ENCODE measurements at regions not wholly inside any gene's neighbourhood (a gene's known extent, or its start where the extent isn't known, plus 50 kb on each side); places are given as distances from the start of the nearest gene placed in this dataset.

DNA sequence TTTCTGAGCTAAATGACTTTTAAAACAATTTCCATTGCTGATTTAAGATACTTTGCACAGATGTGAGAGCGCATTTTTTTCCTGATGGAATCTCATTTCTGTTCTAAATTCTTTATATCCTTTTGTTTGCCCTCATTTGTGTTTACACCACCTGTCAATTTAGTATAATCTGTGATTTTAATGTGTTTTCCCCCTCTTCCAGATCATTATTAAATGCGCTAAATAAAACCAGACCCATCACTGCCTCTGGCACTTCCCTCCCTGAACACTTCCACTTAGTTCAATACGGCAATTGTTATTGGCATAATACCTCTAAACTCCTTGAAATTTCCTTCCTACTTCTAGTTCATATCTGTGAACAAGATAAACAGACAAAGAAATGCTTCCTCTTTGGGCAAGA is 186.9 kb upstream of the ADGRL2 start:
- Histone ChIP-seq H3K27ac (ENCODE audit: insufficient read depth, low read length, poor library complexity, severe bottlenecking) (no peak overlapping the region), H3K36me3 (ENCODE audit: control insufficient read depth, insufficient read depth, low read length) (no peaks in the 10 kb centered on the region), H3K4me1 (ENCODE audit: control insufficient read depth, insufficient read depth, low read length, poor library complexity, severe bottlenecking) (no peaks in the 10 kb centered on the region), H3K4me3 (ENCODE audit: low read depth, low read length) (no peak overlapping the region), H3K27me3 (ENCODE audit: control insufficient read depth, insufficient read depth, low read length) (no peaks in the 10 kb centered on the region), H3K9me3 (ENCODE audit: control insufficient read depth in 2 of 2, low read length in 2 of 2) (no peaks in the 10 kb centered on the region)
- no peaks in the 10 kb centered on the region for H3K4me1 Mint-ChIP-seq
- ATAC-seq (ENCODE audit: low read depth in 2 of 2) (no peak), DNase-seq (no peak)
- H3K9me3 Mint-ChIP-seq, result peaks cover 6 to 16% (median 9%) of the 10 kb centered on the region in 7 donors
- no peak overlapping the region for H3K4me3 Mint-ChIP-seq
- H3K36me3 Mint-ChIP-seq, result no peaks in the 10 kb centered on the region
- no peak overlapping the region for H3K27ac Mint-ChIP-seq
- H3K27me3 Mint-ChIP-seq, result no peaks in the 10 kb centered on the region

DNA sequence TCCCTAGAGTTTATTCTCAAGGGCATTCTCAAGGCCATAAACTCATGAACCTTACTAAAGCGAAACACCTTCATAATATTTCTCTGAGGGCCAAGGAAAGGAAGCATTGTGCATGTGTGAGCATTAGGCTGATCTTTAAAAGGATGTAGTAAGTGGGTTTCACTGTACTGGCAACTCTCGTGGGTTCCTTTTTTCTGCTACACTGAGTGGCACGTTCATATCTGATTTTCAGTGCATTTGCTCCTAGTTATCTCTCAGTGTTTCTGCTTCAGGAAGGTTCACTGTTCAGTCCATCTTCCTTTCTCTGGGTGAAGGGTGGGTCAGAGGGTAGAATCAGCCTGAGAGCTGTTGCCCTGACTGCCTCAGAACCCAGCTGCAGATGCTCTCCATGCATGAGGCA is 192.8 kb upstream of the ADGRL2 start:
- H3K4me1 Mint-ChIP-seq, result no peaks in the 10 kb centered on the region
- no peak overlapping the region for H3K27ac Mint-ChIP-seq
- no peaks in the 10 kb centered on the region for H3K27me3 Mint-ChIP-seq
- DNase-seq, result no peak
- no peak overlapping the region for H3K4me3 ChIP-seq (ENCODE audit: low read depth, low read length)
- no peaks in the 10 kb centered on the region for H3K4me1 ChIP-seq (ENCODE audit: control insufficient read depth, insufficient read depth, low read length, poor library complexity, severe bottlenecking)
- H3K27ac ChIP-seq (ENCODE audit: insufficient read depth, low read length, poor library complexity, severe bottlenecking), result no peak overlapping the region
- H3K4me3 Mint-ChIP-seq, result no peak overlapping the region
- no peaks in the 10 kb centered on the region for H3K9me3 ChIP-seq (ENCODE audit: control insufficient read depth in 2 of 2, low read length in 2 of 2)
- no peaks in the 10 kb centered on the region for H3K36me3 Mint-ChIP-seq
- no peaks in the 10 kb centered on the region for H3K27me3 ChIP-seq (ENCODE audit: control insufficient read depth, insufficient read depth, low read length)
- H3K9me3 Mint-ChIP-seq, result peaks cover 0 to 11% (median 7%) of the 10 kb centered on the region in 7 donors
- ATAC-seq (ENCODE audit: low read depth in 2 of 2), result no peak
- H3K36me3 ChIP-seq (ENCODE audit: control insufficient read depth, insufficient read depth, low read length), result no peaks in the 10 kb centered on the region

DNA sequence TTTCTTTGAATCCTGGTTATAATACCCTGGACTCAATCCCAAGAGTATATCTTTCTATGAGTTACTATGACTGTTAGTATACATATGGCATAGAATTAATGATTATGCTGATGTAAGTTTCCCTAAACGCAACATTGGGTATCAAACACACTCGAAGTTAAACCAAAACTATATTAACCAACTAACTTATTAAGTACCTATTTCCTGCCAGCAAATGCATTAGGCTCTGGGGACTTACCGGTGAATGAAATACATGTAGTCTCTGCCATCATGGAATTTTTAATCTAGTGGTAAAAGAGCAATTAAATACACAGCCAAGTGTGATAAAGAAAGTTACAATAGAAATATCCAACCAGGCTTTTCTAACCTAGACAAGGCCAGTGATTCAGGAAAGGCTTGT is 193.6 kb upstream of the ADGRL2 start:
- H3K4me1 Mint-ChIP-seq, result no peaks in the 10 kb centered on the region
- Histone ChIP-seq H3K9me3 (ENCODE audit: control insufficient read depth in 2 of 2, low read length in 2 of 2) (no peaks in the 10 kb centered on the region), H3K4me3 (ENCODE audit: low read depth, low read length) (no peak overlapping the region), H3K4me1 (ENCODE audit: control insufficient read depth, insufficient read depth, low read length, poor library complexity, severe bottlenecking) (no peaks in the 10 kb centered on the region), H3K27ac (ENCODE audit: insufficient read depth, low read length, poor library complexity, severe bottlenecking) (no peak overlapping the region), H3K36me3 (ENCODE audit: control insufficient read depth, insufficient read depth, low read length) (no peaks in the 10 kb centered on the region), H3K27me3 (ENCODE audit: control insufficient read depth, insufficient read depth, low read length) (no peaks in the 10 kb centered on the region)
- peaks cover 0 to 10% (median 6%) of the 10 kb centered on the region in 7 donors for H3K9me3 Mint-ChIP-seq
- DNase-seq (no peak), ATAC-seq (ENCODE audit: low read depth in 2 of 2) (no peak)
- no peak overlapping the region for H3K4me3 Mint-ChIP-seq
- no peaks in the 10 kb centered on the region for H3K36me3 Mint-ChIP-seq
- H3K27me3 Mint-ChIP-seq, result no peaks in the 10 kb centered on the region
- H3K27ac Mint-ChIP-seq, result no peak overlapping the region

DNA sequence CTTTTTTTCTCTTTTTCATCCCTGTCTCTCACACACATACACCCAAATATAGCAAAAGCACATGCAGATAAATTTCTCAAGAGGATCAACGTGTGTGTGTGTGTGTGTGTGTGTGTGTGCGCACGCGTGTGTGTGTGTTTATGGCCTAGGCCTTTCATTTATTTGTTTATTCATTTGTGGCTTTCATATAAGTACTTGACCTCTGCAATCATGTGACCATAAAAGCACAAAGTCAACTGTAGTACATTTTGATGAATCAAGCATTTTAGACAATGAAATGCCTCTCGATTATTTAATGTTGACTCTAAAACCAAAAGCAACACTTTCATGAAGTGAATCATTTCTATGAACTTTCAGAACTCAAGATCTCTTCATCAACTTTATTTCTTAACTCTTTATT is 194.1 kb upstream of the ADGRL2 start:
- ATAC-seq (ENCODE audit: low read depth in 2 of 2), result no peak
- Mint-ChIP-seq H3K4me1 (no peaks in the 10 kb centered on the region), H3K4me3 (no peak overlapping the region), H3K36me3 (no peaks in the 10 kb centered on the region), H3K9me3 (peaks cover 0 to 8% (median 5%) of the 10 kb centered on the region in 7 donors), H3K27ac (no peak overlapping the region), H3K27me3 (no peaks in the 10 kb centered on the region)
- Histone ChIP-seq H3K27me3 (ENCODE audit: control insufficient read depth, insufficient read depth, low read length) (no peaks in the 10 kb centered on the region), H3K9me3 (ENCODE audit: control insufficient read depth in 2 of 2, low read length in 2 of 2) (no peaks in the 10 kb centered on the region), H3K4me1 (ENCODE audit: control insufficient read depth, insufficient read depth, low read length, poor library complexity, severe bottlenecking) (no peaks in the 10 kb centered on the region), H3K4me3 (ENCODE audit: low read depth, low read length) (no peak overlapping the region), H3K36me3 (ENCODE audit: control insufficient read depth, insufficient read depth, low read length) (no peaks in the 10 kb centered on the region), H3K27ac (ENCODE audit: insufficient read depth, low read length, poor library complexity, severe bottlenecking) (no peak overlapping the region)
- no peak for DNase-seq

DNA sequence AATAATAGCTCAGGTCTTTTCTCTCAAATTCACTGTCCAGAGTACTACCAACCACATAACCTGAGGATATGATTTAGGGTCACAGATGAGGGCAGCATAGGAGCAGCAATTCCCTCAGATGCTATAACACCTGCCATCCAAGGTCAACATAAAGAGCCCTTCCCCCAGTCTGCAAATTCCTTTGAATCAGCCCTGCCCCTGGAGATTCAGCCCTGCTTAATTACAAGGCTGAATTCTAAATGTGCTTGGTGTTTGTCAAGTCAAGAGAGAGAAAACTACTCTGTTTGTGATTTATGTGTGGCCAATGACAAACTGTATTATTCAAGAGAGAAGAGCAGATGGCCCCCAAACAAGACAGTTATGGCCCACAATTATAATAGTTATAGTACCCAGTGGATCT is 195.7 kb upstream of the ADGRL2 start:
- Histone ChIP-seq H3K4me1 (ENCODE audit: control insufficient read depth, insufficient read depth, low read length, poor library complexity, severe bottlenecking) (no peaks in the 10 kb centered on the region), H3K27me3 (ENCODE audit: control insufficient read depth, insufficient read depth, low read length) (no peaks in the 10 kb centered on the region), H3K27ac (ENCODE audit: insufficient read depth, low read length, poor library complexity, severe bottlenecking) (no peak overlapping the region), H3K4me3 (ENCODE audit: low read depth, low read length) (no peak overlapping the region), H3K9me3 (ENCODE audit: control insufficient read depth in 2 of 2, low read length in 2 of 2) (no peaks in the 10 kb centered on the region), H3K36me3 (ENCODE audit: control insufficient read depth, insufficient read depth, low read length) (no peaks in the 10 kb centered on the region)
- no peaks in the 10 kb centered on the region for H3K36me3 Mint-ChIP-seq
- H3K9me3 Mint-ChIP-seq, result peaks cover 0 to 8% (median 2%) of the 10 kb centered on the region in 7 donors
- H3K27ac Mint-ChIP-seq, result no peak overlapping the region
- ATAC-seq (ENCODE audit: low read depth in 2 of 2) (no peak), DNase-seq (no peak)
- no peaks in the 10 kb centered on the region for H3K27me3 Mint-ChIP-seq
- H3K4me1 Mint-ChIP-seq, result no peaks in the 10 kb centered on the region
- no peak overlapping the region for H3K4me3 Mint-ChIP-seq

DNA sequence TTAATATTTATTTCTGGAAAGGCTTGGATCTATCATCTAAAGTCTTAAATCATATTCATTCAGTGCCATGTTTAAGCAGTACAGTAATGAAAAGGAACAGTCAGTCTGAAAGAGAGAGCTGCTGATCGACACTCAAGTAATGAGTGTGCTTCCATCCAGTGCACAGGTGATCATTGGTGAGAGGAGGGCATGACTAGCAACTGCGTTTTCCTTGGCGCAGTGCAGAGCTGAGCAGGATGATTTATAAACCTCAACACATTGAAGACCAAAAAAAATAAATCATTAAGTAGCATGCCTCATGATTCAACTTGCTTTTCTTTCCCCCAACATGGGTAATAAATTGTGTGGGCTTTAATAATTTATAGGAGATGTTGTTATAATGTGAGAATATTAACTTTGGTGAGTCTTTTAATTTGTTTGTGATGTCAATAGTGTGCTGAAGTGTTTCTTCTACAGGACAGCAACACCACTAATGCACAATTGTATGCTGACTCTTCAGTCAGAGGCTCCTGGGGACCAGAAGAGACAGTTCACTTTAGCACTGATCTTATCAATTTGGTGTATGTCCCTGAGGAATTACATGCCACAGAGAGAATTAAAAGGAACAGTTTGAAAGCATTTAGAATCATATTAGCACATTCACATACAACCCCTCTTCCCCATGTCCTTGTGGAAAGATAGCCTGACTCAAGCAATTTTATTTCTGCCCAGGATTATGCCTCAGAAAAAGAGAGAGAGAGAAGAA is 199.7 kb upstream of the ADGRL2 start:
- H3K27ac Mint-ChIP-seq, result no peak overlapping the region
- H3K4me3 Mint-ChIP-seq, result no peak overlapping the region
- Histone ChIP-seq H3K4me3 (ENCODE audit: low read depth, low read length) (no peak overlapping the region), H3K27ac (ENCODE audit: insufficient read depth, low read length, poor library complexity, severe bottlenecking) (no peak overlapping the region), H3K27me3 (ENCODE audit: control insufficient read depth, insufficient read depth, low read length) (no peaks in the 10 kb centered on the region), H3K4me1 (ENCODE audit: control insufficient read depth, insufficient read depth, low read length, poor library complexity, severe bottlenecking) (no peaks in the 10 kb centered on the region), H3K36me3 (ENCODE audit: control insufficient read depth, insufficient read depth, low read length) (no peaks in the 10 kb centered on the region), H3K9me3 (ENCODE audit: control insufficient read depth in 2 of 2, low read length in 2 of 2) (no peaks in the 10 kb centered on the region)
- H3K9me3 Mint-ChIP-seq, result peaks cover 0 to 7% (median 2%) of the 10 kb centered on the region in 7 donors
- DNase-seq (no peak), ATAC-seq (ENCODE audit: low read depth in 2 of 2) (no peak)
- H3K36me3 Mint-ChIP-seq, result no peaks in the 10 kb centered on the region
- no peaks in the 10 kb centered on the region for H3K27me3 Mint-ChIP-seq
- no peaks in the 10 kb centered on the region for H3K4me1 Mint-ChIP-seq

DNA sequence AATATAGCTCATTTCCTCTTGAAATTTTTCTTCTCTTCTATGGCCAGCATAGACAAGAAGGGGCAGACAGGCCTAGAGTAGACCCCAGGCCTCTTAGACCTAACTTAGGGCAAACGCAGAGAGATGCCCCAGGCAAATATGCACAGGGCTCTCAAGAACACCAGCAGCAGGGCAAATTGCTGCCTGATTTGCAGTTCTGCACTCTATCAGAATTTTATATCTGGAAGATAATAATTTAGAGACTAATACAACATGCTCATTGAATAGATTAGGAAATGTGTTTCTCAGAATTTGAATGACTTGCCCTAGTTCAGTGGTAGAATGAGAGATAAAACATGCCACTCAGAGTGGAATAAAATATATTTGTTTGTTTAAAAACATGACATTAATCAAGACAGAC is 200.4 kb upstream of the ADGRL2 start:
- ATAC-seq (ENCODE audit: low read depth in 2 of 2) (no peak), DNase-seq (no peak)
- H3K9me3 Mint-ChIP-seq, result peaks cover 0 to 7% (median 0%) of the 10 kb centered on the region in 7 donors
- Histone ChIP-seq H3K9me3 (ENCODE audit: control insufficient read depth in 2 of 2, low read length in 2 of 2) (no peaks in the 10 kb centered on the region), H3K36me3 (ENCODE audit: control insufficient read depth, insufficient read depth, low read length) (no peaks in the 10 kb centered on the region), H3K4me3 (ENCODE audit: low read depth, low read length) (no peak overlapping the region), H3K27ac (ENCODE audit: insufficient read depth, low read length, poor library complexity, severe bottlenecking) (no peak overlapping the region), H3K27me3 (ENCODE audit: control insufficient read depth, insufficient read depth, low read length) (no peaks in the 10 kb centered on the region), H3K4me1 (ENCODE audit: control insufficient read depth, insufficient read depth, low read length, poor library complexity, severe bottlenecking) (no peaks in the 10 kb centered on the region)
- no peaks in the 10 kb centered on the region for H3K27me3 Mint-ChIP-seq
- no peak overlapping the region for H3K4me3 Mint-ChIP-seq
- no peaks in the 10 kb centered on the region for H3K36me3 Mint-ChIP-seq
- no peaks in the 10 kb centered on the region for H3K4me1 Mint-ChIP-seq
- no peak overlapping the region for H3K27ac Mint-ChIP-seq

DNA sequence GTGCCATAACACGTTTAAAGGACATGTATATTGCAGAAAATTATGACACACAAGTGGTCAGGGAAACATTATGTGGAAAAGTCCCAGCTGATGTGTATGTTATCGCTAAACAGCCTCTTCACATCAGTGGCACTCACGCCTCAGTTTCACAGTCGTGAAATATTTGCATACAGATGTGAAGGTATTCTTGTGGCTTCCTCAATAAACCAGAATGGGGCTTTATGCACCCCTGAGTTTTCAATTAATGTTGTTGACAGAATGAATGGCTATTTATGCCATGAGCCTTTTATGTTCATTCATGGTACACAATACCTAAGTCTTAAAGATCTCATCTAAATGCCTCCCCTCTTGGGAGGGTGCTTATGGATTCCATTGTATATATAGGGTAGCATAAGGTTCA is 202.1 kb upstream of the ADGRL2 start:
- Mint-ChIP-seq H3K4me1 (no peaks in the 10 kb centered on the region), H3K27me3 (no peaks in the 10 kb centered on the region), H3K4me3 (no peak overlapping the region), H3K36me3 (no peaks in the 10 kb centered on the region), H3K9me3 (peaks cover 0 to 7% (median 0%) of the 10 kb centered on the region in 7 donors), H3K27ac (no peak overlapping the region)
- Histone ChIP-seq H3K36me3 (ENCODE audit: control insufficient read depth, insufficient read depth, low read length) (no peaks in the 10 kb centered on the region), H3K4me1 (ENCODE audit: control insufficient read depth, insufficient read depth, low read length, poor library complexity, severe bottlenecking) (no peaks in the 10 kb centered on the region), H3K4me3 (ENCODE audit: low read depth, low read length) (no peak overlapping the region), H3K27me3 (ENCODE audit: control insufficient read depth, insufficient read depth, low read length) (no peaks in the 10 kb centered on the region), H3K27ac (ENCODE audit: insufficient read depth, low read length, poor library complexity, severe bottlenecking) (no peak overlapping the region), H3K9me3 (ENCODE audit: control insufficient read depth in 2 of 2, low read length in 2 of 2) (no peaks in the 10 kb centered on the region)
- ATAC-seq (ENCODE audit: low read depth in 2 of 2) (no peak), DNase-seq (no peak)
